Erythroblast (primary cell): ENCODE measurements at regions not wholly inside any gene's neighbourhood (a gene's known extent, or its start where the extent isn't known, plus 50 kb on each side); places are given as distances from the start of the nearest gene placed in this dataset.

Experiments
- GATA1 ChIP-seq: IDR thresholded peaks from 2 replicates; pipeline ENCODE4 v1.6.1; 2011; ENCODE audit warnings: low read depth, mild to moderate bottlenecking, control low read depth, low read length, moderate library complexity
- POLR2A ChIP-seq: IDR thresholded peaks from 2 replicates; pipeline ENCODE4 v1.6.1; 2011; ENCODE audit warnings: mild to moderate bottlenecking, low read length

GRCh38 chr5:152456815-152457443, 51.9 kb upstream of the NMUR2 start:
- TF ChIP-seq POLR2A (no peak), GATA1 (no peak)
